HT-29 (cell line): ENCODE measurements at regions not wholly inside any gene's neighbourhood (a gene's known extent, or its start where the extent isn't known, plus 50 kb on each side); places are given as distances from the start of the nearest gene placed in this dataset.
A peak's percentile ranks its signal among the peaks of the same experiment; 100 is the strongest.
"Not testable (repeated sequence)": the region's sequence is repeated elsewhere in the genome, so short reads cannot be mapped to it uniquely, and the experiment has no call there.

ENCODE experiments used
- DNase-seq: peaks from one replicate; pipeline ENCODE4 v3.0.0-alpha.2; 2015; ENCODE audit warnings: low spot score

DNA sequence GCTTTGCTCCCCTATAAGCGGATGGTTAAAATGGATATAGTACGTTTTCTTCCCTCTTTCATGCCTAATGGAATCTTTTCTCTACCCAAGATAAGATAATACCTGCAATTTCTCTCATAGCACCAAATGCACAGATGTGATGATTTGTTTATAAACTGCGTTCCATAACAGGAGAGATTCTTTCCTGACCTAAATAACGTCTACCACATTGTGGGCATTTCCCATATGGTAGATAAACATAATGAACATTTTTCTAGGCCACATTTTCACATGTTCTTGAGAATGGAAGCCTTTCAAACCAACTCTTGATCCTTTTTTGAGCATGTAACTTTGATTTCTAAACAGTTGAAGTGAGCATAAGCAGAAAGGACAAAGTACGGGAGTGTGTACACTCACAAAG is 448.5 kb downstream of the CSNK1G3 start:
- DNase-seq: no peak

DNA sequence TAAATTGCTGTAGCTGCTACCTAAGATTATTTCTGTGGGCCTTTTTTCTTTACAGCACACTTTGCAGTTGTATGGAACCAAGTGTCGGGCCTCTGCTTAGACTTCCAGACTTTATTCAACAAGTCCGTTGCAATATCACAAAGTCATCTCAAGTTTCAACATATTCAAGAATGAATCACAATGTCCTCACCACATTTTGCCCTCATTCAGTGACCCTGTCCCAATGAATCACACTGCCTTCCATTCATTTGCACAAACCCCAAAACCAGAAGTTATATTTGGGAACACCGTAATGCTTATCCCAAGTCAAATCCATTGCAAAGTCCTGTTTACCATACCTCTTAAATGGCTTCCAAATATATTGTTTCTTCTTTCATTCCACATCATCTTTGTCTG is 439.6 kb downstream of the CSNK1G3 start:
- peak; percentile 17 for DNase-seq

DNA sequence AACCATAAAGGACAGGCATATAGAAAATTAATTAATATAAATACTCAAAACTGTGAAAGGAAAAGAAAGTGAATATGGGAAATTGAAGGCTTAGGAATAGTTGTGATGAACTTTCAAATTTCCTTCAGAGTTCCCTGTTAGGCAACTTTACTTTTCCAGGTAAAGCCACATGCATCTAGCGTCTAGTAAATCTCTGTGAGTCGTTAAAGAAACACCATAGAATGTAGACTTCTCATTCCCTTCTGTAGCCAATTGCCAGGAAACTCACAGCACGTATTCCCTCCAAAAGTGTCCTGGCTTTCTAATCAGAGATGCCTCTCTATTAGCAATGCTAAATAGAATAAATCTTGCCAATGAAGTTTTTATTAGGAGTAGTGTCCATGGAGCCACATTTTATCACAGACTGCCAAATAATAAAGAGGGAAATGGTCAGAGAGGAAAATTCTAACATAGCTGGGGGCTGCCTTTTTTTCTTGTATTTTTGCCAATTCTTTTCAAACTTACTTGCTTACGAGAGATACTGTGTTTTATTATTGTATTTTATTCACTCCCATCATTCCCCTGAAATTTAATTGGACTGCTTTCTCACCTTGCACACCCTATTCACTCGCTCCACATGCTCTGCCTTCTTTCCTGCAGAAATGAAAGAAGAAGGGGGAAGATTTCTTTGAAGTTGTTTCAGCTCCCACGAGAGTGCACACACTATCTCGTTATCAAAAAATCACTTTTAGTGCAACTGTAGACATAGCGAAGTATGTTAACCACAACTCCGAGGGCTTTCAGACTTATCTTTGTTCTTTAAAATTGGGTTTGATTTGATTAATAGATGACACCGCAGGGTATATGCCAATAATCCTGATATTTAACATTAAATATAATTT is 439.0 kb downstream of the CSNK1G3 start:
- no peak for DNase-seq

DNA sequence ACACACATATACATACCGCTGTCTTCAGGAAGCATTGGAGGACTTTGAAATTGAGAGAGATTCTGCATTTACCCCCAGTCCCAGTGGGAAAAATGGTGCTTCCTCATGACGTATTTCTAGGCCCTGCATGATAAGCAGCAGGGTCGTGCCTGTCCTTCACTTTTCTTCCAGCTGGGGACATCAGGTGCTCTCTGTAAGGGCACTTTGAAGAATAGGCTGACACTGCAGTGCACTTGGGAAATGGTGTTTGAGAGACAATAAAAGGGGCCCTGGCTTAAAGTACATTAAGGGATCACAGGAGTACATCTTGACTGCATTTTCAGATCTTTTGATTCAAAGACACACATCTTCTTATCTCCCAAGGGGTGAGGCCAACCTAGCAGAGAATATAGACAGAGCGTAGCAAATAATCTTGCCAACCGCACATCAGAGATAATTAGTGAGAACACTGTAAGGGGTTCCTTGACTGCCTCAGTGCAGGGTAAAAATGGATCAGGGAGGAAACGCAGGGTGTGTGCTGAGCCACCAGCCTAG is 437.9 kb downstream of the CSNK1G3 start:
- DNase-seq: no peak

DNA sequence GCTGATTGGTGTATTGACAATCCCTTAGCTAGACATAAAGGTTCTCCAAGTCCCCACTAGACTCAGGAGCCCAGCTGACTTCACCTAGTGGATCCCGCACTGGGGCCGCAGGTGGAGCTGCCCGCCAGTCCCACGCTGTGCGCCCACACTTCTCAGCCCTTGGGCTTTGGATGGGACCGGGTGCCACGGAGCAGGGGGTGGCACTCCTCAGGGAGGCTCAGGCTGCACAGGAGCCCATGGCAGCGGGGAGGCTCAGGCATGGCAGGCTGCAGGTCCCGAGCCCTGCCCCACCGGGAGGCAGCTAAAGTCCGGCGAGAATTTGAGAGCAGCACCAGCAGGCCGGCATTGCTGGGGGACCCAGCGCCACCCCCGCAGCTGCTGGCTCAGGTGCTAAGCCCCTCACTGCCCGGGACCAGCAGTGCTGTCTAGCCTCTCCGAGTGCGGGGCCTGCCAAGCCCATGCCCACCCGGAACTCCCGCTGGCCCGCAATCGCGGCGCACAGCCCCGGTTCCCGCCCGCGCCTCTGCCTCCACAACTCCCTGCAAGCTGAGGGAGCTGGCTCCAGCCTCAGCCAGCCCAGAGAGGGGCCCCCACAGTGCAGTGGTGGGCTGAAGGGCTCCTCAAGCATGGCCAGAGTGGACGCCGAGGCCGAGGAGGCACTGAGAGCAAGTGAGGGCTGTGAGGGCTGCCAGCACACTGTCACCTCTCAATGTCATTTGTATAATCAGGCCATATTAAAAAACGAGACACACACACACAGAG is 437.2 kb downstream of the CSNK1G3 start:
- no peak for DNase-seq

DNA sequence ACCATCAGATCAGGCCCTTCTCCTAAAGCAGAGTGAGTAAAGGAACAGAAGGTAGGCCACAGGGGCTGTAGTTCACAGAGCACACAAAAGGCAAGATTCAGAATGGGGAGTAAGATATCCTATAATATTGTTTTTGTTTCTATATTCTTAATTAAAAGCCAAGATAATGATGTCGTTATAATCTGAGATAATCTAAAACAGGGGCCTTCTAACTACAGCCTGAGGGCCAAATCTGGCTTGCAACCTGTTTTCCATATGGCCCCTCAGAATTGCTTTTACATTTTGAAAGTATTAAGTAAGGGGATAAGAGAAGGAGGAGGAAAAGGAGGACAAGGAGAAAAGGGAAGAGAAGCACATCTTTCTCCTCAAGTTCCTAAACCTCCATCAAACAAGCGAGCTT is 435.8 kb downstream of the CSNK1G3 start:
- no peak for DNase-seq

DNA sequence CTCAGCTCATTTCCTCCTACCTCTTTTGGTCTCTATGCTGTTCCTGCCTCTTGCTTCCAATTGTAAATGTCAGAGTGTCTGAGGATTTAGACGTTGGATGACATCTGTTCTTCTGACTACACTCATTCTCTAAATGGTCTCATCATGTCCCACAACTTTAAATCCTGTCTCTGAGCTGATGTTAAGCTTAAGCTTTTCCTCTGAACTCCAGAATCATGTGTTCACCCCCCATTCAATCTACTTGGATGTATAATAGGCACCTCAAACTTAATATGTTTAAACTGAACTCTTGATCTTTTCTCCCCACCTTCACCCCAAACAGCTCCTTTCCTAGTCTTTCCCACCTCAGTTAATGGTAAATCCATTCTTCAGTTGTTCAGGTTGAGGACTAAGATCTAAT is 433.6 kb downstream of the CSNK1G3 start:
- DNase-seq: no peak

DNA sequence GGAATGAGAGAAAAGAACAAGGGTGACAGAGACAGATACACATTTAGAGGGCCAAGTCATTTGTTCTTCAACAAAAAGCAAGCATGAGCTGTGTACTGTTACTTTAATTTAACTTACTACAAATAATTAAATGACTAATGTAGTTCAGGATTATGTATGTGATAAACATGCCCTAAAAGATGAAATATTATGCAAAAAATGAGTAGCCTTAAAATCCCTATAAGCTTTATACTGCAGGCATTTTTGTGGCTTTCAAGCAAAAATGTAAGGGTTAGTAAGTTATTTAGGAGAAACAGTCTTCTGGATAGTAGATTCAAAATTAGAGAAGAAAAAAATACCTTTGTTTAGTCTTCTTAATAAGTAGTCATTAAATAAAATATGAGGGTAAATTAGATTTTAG is 431.2 kb downstream of the CSNK1G3 start:
- no peak for DNase-seq

DNA sequence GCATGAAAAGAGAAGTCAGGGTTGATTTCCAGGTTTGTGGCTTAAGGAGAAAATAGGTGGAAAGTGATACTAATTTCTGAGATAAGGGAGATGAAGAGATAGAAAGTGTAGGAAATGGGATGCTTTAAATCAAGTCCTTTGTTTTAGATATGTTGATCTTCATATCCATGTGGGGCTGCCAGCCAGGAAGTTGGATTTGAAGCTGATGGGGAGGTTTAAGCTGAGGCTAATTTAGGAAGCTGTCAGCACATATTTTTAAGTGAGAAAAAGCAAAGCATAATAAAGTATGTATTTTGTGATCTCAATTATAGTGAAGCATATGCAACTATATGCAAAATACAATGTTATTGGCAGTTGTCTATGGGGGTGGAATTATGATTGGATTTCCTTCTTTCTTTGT is 428.4 kb downstream of the CSNK1G3 start:
- no peak for DNase-seq

DNA sequence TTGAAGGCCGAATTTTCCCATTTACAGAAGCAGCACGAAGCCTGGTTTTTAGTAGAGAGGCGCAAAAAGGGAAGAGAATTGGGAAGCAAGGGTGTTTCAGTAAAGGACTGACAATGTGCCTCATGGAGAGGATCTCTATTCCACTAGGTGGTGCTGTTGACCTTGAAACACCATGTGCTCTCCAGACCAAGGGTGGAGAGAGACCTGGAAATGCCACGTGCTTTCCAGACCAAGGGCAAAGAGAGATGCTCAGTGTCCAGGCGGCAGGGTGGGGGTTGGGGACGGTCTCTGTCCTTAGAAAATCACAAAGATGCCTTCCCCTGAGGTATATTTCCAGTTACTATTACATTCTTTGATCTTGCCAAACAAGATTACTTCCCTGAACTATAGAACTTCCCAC is 425.3 kb downstream of the CSNK1G3 start:
- peak; percentile 86 for DNase-seq

DNA sequence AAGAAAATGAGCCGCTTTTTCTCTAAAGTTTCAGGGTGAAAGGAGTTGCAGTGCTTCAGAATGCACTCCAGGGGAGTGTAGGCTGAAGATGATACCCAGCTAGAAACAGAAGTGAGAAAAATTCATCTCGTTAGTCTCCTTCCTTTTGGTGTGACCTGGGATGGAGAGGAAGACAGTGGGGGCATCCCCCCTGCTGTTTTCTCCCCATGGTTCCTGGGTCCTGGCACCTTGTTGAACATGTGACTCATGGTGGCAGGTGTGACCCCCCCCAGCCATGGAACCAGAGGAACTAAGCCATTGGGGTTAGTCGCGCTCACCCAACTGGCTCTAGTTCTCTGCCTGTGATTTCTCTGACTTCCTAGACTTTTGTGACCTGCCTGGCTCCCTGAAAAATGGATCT is 424.6 kb downstream of the CSNK1G3 start:
- no peak for DNase-seq

DNA sequence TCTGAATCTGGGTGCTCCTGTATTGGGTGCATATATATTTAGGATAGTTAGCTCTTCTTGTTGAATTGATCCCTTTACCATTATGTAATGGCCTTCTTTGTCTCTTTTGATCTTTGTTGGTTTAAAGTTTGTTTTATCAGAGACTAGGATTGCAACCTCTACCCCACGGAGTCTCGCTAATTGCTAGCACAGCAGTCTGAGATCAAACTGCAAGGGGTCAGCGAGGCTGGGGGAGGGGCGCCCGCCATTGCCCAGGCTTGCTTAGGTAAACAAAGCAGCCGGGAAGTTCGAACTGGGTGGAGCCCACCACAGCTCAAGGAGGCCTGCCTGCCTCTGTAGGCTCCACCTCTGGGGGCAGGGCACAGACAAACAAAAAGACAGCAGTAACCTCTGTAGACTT is 421.8 kb downstream of the CSNK1G3 start:
- DNase-seq: not testable (repeated sequence)

DNA sequence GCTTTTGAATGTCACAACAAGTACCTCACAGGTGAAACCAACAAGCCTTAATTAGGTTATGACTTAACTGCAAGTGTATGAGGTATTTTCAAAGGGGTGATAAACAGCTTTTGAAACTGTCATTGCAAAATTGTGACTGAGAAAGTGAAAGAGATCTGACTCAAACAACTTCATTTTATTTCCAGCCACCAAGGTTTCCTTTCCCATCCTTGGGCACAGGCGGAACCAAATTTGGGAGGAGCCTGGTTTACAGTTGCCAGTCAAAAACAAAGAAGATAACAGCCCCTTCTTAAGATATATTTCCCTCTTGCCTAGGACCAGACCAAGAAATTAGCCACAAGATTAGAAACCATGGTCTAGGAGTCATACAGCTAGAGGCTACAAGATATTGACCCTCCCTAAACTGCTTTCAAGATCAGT is 417.1 kb downstream of the CSNK1G3 start:
- DNase-seq: no peak

DNA sequence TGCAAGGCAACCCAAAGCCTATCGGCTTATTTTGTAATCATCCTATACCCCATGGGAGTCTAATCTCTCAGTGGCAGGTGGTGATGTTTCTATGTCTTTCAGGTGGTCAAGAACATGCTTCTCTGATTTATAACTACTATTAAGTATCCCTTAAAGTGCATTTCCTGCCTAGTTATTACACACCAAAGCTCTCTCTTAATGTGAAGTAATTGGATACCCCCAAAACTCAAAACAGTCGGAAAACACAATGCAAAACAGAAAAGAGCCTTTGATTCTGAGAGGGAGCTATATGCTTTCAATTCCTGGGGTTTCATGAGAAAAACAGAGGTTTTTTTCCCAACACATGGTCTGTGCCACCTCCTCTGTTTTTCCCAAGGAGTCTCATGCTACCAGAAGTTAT is 416.4 kb downstream of the CSNK1G3 start:
- no peak for DNase-seq

DNA sequence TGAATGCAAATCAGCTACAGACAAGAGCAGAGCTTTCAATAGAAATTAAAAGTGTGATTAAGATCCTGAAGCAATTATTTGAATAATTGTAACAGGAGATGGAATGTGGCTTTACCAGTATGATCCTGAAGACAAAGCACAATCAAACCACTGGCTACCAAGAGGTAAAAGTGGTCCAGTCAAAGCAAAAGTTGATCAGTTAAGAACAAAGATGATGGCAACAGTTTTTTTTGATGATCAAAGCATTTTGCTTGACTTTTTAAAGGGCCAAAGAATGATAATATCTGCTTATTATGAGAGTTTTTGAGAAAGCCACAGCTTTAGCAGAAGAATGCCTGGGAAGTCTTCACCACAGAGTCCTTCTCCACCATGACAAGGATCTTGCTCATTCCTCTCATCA is 409.2 kb downstream of the CSNK1G3 start:
- no peak for DNase-seq

DNA sequence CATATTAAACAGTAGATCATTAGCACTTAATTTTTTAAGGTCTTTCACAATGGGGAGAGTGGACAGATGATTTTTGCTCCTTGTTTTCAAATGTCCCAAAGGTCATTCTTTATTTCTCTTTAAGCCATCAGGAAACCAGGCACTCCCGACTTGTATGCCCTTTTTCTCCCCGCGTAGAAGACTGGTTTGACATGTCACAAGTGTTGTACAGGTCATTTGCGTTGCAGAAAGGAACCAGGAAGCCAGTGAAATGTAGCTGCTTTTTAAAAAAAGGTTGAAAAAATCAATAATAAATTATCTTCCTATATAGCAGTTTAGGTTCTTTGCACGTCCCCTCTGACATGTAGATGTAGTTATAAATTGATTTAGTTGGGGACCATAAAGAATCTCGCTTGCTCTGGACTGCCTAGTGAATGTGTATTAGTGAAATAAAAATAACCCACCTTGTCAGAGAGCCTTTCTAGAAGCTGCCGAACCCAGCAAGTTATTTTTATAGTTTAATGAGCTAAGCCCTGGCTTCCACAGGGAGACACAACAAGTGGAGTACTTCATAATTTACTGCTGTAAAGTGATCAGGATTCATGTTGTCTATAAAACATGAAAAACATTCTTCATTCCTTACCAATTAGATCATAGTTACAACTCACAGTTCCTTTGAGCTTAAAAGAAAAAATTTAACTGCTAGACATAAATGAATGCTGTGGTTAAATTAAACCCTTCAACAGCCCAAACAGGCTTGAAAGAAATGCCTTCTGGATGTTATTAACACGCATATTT is 404.6 kb downstream of the CSNK1G3 start:
- DNase-seq: peak; percentile 70

DNA sequence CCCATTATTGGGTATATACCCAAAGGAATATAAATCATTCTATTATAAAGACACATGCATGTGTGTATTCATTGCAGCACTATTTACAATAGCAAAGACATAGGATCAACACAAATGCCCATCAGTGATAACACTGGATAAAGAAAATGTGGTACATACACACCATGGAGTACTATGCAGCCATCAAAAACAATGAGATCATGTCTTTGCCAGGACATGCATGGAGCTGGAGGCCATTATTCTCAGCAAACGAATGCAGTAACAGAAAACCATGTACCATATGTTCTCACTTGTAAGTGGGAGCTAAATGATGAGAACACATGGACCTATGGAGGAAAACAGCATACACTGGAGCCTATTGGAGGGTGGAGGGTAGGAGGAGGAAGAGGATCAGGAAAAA is 402.4 kb downstream of the CSNK1G3 start:
- DNase-seq: no peak

DNA sequence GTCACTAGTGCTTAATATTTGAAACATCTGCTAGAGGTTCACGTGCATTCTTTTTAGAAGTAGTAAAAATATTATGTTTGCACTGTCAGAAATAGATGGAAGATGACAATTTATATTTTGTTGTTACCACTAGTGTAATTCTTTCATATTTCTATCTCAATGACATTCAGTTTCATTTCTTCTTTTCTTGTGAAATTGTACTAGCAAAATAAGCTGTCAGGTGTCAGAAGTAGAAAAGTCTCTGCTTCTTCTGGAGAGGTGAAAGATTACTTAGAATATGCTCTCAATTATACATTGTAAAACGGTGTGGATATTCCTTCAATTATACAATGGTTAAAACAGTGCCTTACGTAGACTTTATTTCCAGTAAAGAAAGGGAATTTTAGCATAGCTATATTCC is 395.4 kb downstream of the CSNK1G3 start:
- DNase-seq: no peak

DNA sequence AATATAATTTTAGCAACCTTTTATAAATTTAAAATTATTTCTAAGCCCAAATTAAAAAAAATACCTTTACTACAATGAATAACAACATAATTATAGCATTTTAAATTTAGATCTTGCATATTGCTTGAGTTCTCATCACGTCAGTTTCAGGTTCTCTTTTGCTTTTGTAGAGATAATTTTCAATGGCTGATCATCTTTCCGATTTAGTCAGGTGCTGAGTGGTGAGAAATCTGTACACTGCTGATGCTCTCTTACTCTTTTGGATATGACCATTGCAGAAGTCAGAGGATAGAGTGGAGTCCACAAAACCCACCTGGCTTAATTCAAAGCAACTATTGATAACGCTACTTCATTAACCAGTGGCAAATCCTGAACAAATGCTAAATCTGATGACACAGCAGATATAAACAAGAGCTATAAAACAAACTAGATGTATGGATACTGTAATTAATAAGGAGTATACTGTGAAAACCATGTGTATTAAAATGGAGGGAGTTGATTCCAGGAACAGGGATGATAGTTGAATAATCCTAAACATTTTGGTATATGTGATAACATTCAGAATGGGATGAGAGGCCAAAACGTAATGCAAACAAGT is 394.8 kb downstream of the CSNK1G3 start:
- no peak for DNase-seq

DNA sequence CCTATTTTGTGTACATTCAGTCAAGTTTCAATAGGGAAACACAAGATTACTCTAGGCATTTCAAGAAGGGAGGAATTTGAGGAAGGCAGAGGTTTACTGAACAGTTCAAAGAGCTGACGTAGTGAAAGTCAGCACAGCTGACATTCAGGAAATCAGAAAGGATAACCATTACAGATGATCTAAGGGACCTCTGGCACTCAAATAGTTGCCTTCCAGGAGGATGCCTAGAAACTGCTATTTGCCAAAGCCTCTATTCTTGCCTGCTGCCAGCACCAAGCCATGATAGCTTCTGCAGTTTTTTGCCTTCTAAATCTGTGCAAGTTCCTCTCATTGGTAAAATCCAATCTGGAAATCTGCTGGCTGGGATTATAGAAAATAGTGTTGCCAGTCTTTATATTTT is 373.1 kb downstream of the CSNK1G3 start:
- no peak for DNase-seq

DNA sequence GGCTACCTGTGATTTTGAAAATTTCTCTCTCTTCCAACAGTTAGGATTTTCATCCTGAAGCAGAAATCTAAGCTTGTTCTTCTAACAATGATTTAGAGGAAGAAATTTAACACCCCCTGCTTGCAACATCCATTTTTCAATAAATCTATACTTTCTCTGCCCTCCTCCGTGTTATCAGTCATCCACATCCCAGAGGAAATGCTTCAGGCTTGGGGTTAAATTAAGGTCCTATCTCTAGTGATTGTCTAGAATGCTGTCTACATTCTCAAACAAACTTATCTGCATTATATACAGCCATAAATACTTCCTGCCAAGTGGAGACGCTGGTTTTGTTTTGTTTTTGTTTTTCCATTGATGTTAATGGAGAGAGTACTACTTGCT is 371.0 kb downstream of the CSNK1G3 start:
- no peak for DNase-seq
